ENCODE measurements at regions not wholly inside any gene's neighbourhood (a gene's known extent, or its start where the extent isn't known, plus 50 kb on each side); places are given as distances from the start of the nearest gene placed in this dataset.

GRCh38 chr1:175875556-175875955, 132.2 kb upstream of the TNR start:
- TF ChIP-seq, protein P1, sequence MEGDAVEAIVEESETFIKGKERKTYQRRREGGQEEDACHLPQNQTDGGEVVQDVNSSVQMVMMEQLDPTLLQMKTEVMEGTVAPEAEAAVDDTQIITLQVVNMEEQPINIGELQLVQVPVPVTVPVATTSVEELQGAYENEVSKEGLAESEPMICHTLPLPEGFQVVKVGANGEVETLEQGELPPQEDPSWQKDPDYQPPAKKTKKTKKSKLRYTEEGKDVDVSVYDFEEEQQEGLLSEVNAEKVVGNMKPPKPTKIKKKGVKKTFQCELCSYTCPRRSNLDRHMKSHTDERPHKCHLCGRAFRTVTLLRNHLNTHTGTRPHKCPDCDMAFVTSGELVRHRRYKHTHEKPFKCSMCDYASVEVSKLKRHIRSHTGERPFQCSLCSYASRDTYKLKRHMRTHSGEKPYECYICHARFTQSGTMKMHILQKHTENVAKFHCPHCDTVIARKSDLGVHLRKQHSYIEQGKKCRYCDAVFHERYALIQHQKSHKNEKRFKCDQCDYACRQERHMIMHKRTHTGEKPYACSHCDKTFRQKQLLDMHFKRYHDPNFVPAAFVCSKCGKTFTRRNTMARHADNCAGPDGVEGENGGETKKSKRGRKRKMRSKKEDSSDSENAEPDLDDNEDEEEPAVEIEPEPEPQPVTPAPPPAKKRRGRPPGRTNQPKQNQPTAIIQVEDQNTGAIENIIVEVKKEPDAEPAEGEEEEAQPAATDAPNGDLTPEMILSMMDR (IDR thresholded peaks at IDR 0.05; ENCODE audit: insufficient read depth, low read depth, low read length) = no peak
- TF ChIP-seq EZH2 (IDR thresholded peaks at IDR 0.05; ENCODE audit: insufficient read depth, low read length) = no peak
